NCI-H1694 (cell line): ENCODE measurements at regions not wholly inside any gene's neighbourhood (a gene's known extent, or its start where the extent isn't known, plus 50 kb on each side); places are given as distances from the start of the nearest gene placed in this dataset.
"Not testable (repeated sequence)": the region's sequence is repeated elsewhere in the genome, so short reads cannot be mapped to it uniquely, and the experiment has no call there.

ENCODE experiments used
- DNase-seq: peaks from one replicate; lab custom pipeline; 2025; lab: John Stamatoyannopoulos, UW

- DNase-seq, result no peak
Observed at GRCh38 chr5:6273749-6274148, 104.6 kb downstream of the MED10 start.

- no peak for DNase-seq
Observed at GRCh38 chr5:6273090-6273735, 105.1 kb downstream of the MED10 start.

- DNase-seq, result no peak
Observed at GRCh38 chr5:6269925-6270324, 108.4 kb downstream of the MED10 start.

- DNase-seq, result no peak
Observed at GRCh38 chr5:6266671-6267197, 111.6 kb downstream of the MED10 start.

- DNase-seq, result no peak
Observed at GRCh38 chr5:6264394-6264793, 114.0 kb downstream of the MED10 start.

GRCh38 chr5:6262651-6263363 is 115.5 kb downstream of the MED10 start:
- no peak for DNase-seq

- no peak for DNase-seq
Observed at GRCh38 chr5:6261668-6262067, 116.7 kb downstream of the MED10 start.

GRCh38 chr5:6261256-6261655 is 117.1 kb downstream of the MED10 start:
- DNase-seq, result no peak

GRCh38 chr5:6260846-6261245 is 117.5 kb downstream of the MED10 start:
- no peak for DNase-seq

- DNase-seq, result no peak
Observed at GRCh38 chr5:6256901-6257300, 121.4 kb downstream of the MED10 start.

- DNase-seq, result no peak
Observed at GRCh38 chr5:6255956-6256355, 122.4 kb downstream of the MED10 start.

GRCh38 chr5:6253846-6254245 is 124.5 kb downstream of the MED10 start:
- DNase-seq, result no peak

- DNase-seq, result no peak
Observed at GRCh38 chr5:6253281-6253680, 125.1 kb downstream of the MED10 start.

GRCh38 chr5:6252581-6252980 is 125.8 kb downstream of the MED10 start:
- DNase-seq, result no peak

- DNase-seq, result no peak
Observed at GRCh38 chr5:6251565-6252102, 126.7 kb downstream of the MED10 start.

- no peak for DNase-seq
Observed at GRCh38 chr5:6250121-6250520, 128.2 kb downstream of the MED10 start.

- DNase-seq, result no peak
Observed at GRCh38 chr5:6248132-6248531, 130.2 kb downstream of the MED10 start.

- no peak for DNase-seq
Observed at GRCh38 chr5:6246820-6247437, 131.4 kb downstream of the MED10 start.

- DNase-seq, result no peak
Observed at GRCh38 chr5:6244339-6244714, 134.0 kb downstream of the MED10 start.

GRCh38 chr5:6243706-6244338 is 134.5 kb downstream of the MED10 start:
- DNase-seq, result no peak

- not testable (repeated sequence) for DNase-seq
Observed at GRCh38 chr5:6241056-6241455, 137.3 kb downstream of the MED10 start.

- DNase-seq, result no peak
Observed at GRCh38 chr5:6236858-6237481, 141.4 kb downstream of the MED10 start.
